ENCODE measurements at regions not wholly inside any gene's neighbourhood (a gene's known extent, or its start where the extent isn't known, plus 50 kb on each side); places are given as distances from the start of the nearest gene placed in this dataset.

DNA sequence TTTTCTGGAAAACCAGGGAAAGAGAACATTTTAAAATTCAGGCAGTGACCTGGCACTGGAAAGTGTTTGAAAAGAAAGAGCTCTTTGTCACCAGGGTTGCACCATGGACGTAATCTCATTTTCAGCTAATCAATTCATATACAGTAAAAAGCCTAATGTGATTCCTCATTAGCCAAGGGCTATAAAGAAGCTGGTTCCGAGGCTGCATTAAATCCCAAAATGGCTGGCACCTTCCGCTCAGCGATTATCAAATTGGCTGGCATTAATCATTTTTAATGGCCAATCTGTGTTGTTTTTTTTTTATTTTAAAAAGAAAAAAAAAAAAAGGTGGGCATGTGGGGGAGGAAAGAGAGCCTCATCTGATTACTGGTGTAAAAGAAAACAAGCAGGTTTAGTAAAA lies 341.4 kb downstream of the RAB28 start:
- intact Hi-C loops (cut with micrococcal nuclease; ENCODE audit: unreplicated experiment), result no loop called here
- H3K9me3 Mint-ChIP-seq (ENCODE audit: unreplicated experiment), result no peaks in the 10 kb centered on the region
- no peaks in the 10 kb centered on the region for H3K4me1 ChIP-seq
- no peak overlapping the region for H3K4me3 ChIP-seq (ENCODE audit: low read depth, low read length)
- H3K36me3 ChIP-seq (ENCODE audit: control insufficient read depth, insufficient read depth, low read length), result no peaks in the 10 kb centered on the region
- no peak overlapping the region for H3K4me3 Mint-ChIP-seq (ENCODE audit: unreplicated experiment)
- H3K27me3 ChIP-seq (replicated peaks; ENCODE audit: control insufficient read depth, insufficient read depth, low read length), result no peaks in the 10 kb centered on the region
- DNase-seq, result no peak
- H3K9me3 ChIP-seq, result no peaks in the 10 kb centered on the region
- no peak overlapping the region for H3K27ac Mint-ChIP-seq (ENCODE audit: unreplicated experiment)
- CTCF ChIA-PET, result no interaction called here
- POLR2A ChIA-PET, result no interaction called here
- TF ChIP-seq, protein P1, sequence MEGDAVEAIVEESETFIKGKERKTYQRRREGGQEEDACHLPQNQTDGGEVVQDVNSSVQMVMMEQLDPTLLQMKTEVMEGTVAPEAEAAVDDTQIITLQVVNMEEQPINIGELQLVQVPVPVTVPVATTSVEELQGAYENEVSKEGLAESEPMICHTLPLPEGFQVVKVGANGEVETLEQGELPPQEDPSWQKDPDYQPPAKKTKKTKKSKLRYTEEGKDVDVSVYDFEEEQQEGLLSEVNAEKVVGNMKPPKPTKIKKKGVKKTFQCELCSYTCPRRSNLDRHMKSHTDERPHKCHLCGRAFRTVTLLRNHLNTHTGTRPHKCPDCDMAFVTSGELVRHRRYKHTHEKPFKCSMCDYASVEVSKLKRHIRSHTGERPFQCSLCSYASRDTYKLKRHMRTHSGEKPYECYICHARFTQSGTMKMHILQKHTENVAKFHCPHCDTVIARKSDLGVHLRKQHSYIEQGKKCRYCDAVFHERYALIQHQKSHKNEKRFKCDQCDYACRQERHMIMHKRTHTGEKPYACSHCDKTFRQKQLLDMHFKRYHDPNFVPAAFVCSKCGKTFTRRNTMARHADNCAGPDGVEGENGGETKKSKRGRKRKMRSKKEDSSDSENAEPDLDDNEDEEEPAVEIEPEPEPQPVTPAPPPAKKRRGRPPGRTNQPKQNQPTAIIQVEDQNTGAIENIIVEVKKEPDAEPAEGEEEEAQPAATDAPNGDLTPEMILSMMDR (IDR thresholded peaks at IDR 0.05; ENCODE audit: insufficient read depth in 1 of 2, low read depth in 1 of 2, low read length in 1 of 2, severe bottlenecking in 1 of 2, unreplicated experiment in 1 of 2), result no peak
- no peaks in the 10 kb centered on the region for H3K4me1 Mint-ChIP-seq (ENCODE audit: low read depth, unreplicated experiment)
- H3K27me3 Mint-ChIP-seq (ENCODE audit: insufficient read depth, unreplicated experiment), result no peaks in the 10 kb centered on the region
- no peaks in the 10 kb centered on the region for H3K36me3 Mint-ChIP-seq (ENCODE audit: insufficient read depth, unreplicated experiment)
- BruUV-seq (replicated peaks), result no TSS peak

DNA sequence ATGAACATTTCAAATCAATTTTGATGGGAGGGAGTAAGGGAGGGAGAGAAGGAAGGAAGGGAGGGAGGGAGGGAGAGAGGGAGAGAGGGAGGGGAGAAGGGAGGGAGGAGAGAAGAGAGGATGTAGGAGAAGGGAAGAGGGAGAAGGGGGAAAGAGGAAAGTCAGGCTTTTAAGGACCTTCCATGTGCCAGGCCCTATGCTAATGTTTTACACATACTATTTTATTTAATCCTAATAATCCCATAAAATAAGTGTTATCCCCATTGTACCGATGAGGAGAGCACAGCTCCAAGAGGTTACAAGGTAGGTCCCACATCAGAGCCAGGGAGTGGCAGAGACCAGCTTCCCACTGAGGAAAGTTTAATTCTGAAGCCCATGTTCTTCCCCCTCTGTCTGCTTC lies 341.9 kb downstream of the RAB28 start:
- Mint-ChIP-seq H3K4me3 (ENCODE audit: unreplicated experiment) (no peak overlapping the region), H3K4me1 (ENCODE audit: low read depth, unreplicated experiment) (no peaks in the 10 kb centered on the region), H3K9me3 (ENCODE audit: unreplicated experiment) (no peaks in the 10 kb centered on the region), H3K36me3 (ENCODE audit: insufficient read depth, unreplicated experiment) (no peaks in the 10 kb centered on the region), H3K27ac (ENCODE audit: unreplicated experiment) (no peak overlapping the region), H3K27me3 (ENCODE audit: insufficient read depth, unreplicated experiment) (no peaks in the 10 kb centered on the region)
- Histone ChIP-seq H3K4me3 (ENCODE audit: low read depth, low read length) (no peak overlapping the region), H3K4me1 (no peaks in the 10 kb centered on the region), H3K36me3 (ENCODE audit: control insufficient read depth, insufficient read depth, low read length) (no peaks in the 10 kb centered on the region), H3K9me3 (no peaks in the 10 kb centered on the region), H3K27me3 (replicated peaks; ENCODE audit: control insufficient read depth, insufficient read depth, low read length) (no peaks in the 10 kb centered on the region)
- no TSS peak for BruUV-seq (replicated peaks)
- ChIA-PET POLR2A (no interaction called here), CTCF (no interaction called here)
- intact Hi-C loops (cut with micrococcal nuclease; ENCODE audit: unreplicated experiment), result no loop called here
- DNase-seq, result no peak
- TF ChIP-seq, protein P1 (IDR thresholded peaks at IDR 0.05; ENCODE audit: insufficient read depth in 1 of 2, low read depth in 1 of 2, low read length in 1 of 2, severe bottlenecking in 1 of 2, unreplicated experiment in 1 of 2), result no peak

GRCh38 chr4:13137390-13137789 lies 346.8 kb downstream of the RAB28 start:
- TF ChIP-seq, protein P1 (IDR thresholded peaks at IDR 0.05; ENCODE audit: insufficient read depth in 1 of 2, low read depth in 1 of 2, low read length in 1 of 2, severe bottlenecking in 1 of 2, unreplicated experiment in 1 of 2), result no peak
- Mint-ChIP-seq H3K9me3 (ENCODE audit: unreplicated experiment) (no peaks in the 10 kb centered on the region), H3K36me3 (ENCODE audit: insufficient read depth, unreplicated experiment) (no peaks in the 10 kb centered on the region), H3K27me3 (ENCODE audit: insufficient read depth, unreplicated experiment) (no peaks in the 10 kb centered on the region), H3K4me1 (ENCODE audit: low read depth, unreplicated experiment) (no peaks in the 10 kb centered on the region), H3K27ac (ENCODE audit: unreplicated experiment) (no peak overlapping the region), H3K4me3 (ENCODE audit: unreplicated experiment) (no peak overlapping the region)
- H3K27me3 ChIP-seq (replicated peaks; ENCODE audit: control insufficient read depth, insufficient read depth, low read length), result no peaks in the 10 kb centered on the region
- no peaks in the 10 kb centered on the region for H3K36me3 ChIP-seq (ENCODE audit: control insufficient read depth, insufficient read depth, low read length)
- no peaks in the 10 kb centered on the region for H3K4me1 ChIP-seq
- POLR2A ChIA-PET, result no interaction called here
- CTCF ChIA-PET, result no interaction called here
- BruUV-seq (replicated peaks), result no TSS peak
- intact Hi-C loops (cut with micrococcal nuclease; ENCODE audit: unreplicated experiment), result no loop called here
- H3K4me3 ChIP-seq (ENCODE audit: low read depth, low read length), result no peak overlapping the region
- DNase-seq, result no peak
- H3K9me3 ChIP-seq, result no peaks in the 10 kb centered on the region

Data from Caco-2 (cell line).